ENCODE measurements at regions not wholly inside any gene's neighbourhood (a gene's known extent, or its start where the extent isn't known, plus 50 kb on each side); places are given as distances from the start of the nearest gene placed in this dataset.

DNA sequence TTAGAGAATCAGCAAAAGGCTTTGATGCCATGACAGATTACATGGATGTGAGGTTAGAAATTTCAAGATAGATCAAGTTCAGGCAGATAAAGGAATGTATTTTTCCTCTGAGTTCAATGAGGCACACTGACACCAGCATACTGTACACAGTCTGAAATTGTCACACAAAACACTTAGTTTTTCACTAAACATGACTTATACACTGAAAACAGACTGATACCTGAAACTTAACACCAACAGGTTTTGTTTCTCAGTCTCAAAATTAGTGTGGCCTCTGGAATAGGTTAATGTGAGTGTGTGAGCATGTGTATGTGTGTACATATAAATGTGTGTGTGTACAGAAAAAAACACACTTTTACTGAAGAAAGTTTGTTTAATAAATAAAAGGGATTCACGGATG, 129.9 kb upstream of the SLITRK2 start:
- DNase-seq, result no peak
- intact Hi-C loops (cut with DNase I), result no loop called here
- WGBS, 2 donors, result 63 to 75% methylated on average over 1 of the region's 1 CpG
- H3K36me3 ChIP-seq, result no peaks in the 10 kb centered on the region
- no peak for TF ChIP-seq POLR2A (IDR thresholded peaks at IDR 0.05)
- TF ChIP-seq POLR2AphosphoS5 (IDR thresholded peaks at IDR 0.05), result no peak
- TF ChIP-seq, protein P1, sequence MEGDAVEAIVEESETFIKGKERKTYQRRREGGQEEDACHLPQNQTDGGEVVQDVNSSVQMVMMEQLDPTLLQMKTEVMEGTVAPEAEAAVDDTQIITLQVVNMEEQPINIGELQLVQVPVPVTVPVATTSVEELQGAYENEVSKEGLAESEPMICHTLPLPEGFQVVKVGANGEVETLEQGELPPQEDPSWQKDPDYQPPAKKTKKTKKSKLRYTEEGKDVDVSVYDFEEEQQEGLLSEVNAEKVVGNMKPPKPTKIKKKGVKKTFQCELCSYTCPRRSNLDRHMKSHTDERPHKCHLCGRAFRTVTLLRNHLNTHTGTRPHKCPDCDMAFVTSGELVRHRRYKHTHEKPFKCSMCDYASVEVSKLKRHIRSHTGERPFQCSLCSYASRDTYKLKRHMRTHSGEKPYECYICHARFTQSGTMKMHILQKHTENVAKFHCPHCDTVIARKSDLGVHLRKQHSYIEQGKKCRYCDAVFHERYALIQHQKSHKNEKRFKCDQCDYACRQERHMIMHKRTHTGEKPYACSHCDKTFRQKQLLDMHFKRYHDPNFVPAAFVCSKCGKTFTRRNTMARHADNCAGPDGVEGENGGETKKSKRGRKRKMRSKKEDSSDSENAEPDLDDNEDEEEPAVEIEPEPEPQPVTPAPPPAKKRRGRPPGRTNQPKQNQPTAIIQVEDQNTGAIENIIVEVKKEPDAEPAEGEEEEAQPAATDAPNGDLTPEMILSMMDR (IDR thresholded peaks at IDR 0.05), result no peak
- TF ChIP-seq EP300 (IDR thresholded peaks at IDR 0.05), result no peak
- no peaks in the 10 kb centered on the region for H3K9me3 ChIP-seq
- no peaks in the 10 kb centered on the region for H3K27me3 ChIP-seq
- no peak overlapping the region for H3K4me3 ChIP-seq
- H3K4me1 ChIP-seq, result no peaks in the 10 kb centered on the region
- no peak overlapping the region for H3K27ac ChIP-seq

DNA sequence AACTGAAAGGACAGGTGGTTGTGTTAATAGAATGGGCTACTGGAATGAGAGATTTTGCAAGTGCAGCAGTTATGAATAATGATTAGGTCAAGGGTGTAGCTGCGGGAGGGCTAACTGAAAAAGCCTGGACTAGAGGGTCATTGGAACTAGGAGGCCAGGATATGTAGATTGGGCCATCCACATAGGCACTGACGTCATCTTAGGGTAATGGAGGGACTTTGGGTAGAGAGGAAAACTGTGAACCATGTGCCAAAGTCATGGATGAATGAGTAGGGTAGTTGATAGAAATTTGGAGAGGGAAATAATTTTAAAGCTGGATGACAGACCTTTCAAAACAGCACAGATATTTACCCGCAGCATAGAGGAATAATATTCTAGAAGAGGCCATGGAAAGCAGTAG, 123.6 kb upstream of the SLITRK2 start:
- intact Hi-C loops (cut with DNase I), result no loop called here
- no peaks in the 10 kb centered on the region for H3K27me3 ChIP-seq
- 82 to 90% methylated on average over 3 of the region's 3 CpGs for WGBS, 2 donors
- no peak overlapping the region for H3K27ac ChIP-seq
- no peak overlapping the region for H3K4me3 ChIP-seq
- TF ChIP-seq, protein P1 (IDR thresholded peaks at IDR 0.05), result no peak
- TF ChIP-seq POLR2A (IDR thresholded peaks at IDR 0.05) (no peak), POLR2AphosphoS5 (IDR thresholded peaks at IDR 0.05) (no peak), EP300 (IDR thresholded peaks at IDR 0.05) (no peak)
- no peak for DNase-seq
- H3K9me3 ChIP-seq, result no peaks in the 10 kb centered on the region
- H3K4me1 ChIP-seq, result no peaks in the 10 kb centered on the region
- no peaks in the 10 kb centered on the region for H3K36me3 ChIP-seq

DNA sequence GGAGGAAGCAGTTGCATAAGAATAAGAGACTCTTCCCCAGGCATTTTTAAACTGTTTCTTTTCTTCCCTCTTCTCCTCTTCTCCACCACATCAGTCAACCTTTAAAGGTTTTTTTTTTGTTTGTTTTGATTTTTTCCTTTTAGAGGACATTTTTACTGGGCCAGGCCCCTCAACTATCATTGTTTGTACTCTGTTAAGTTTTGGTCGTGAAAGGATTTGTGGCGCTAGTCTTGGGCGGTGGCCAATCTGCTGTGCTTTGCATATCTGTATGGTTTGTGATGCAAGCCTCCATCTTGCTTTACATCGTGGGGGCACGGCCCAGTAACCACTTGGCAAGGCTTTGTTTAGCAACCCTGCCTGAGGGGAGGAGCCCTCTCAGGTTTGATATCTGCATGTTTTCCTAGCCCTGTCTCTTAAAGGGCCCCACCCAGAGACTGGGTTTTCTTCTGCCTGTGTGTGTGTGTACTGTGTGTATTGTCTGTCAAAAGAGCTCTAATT, 101.9 kb upstream of the SLITRK2 start:
- H3K4me1 ChIP-seq, result no peaks in the 10 kb centered on the region
- no peak for DNase-seq
- 70 to 80% methylated on average over 5 of the region's 5 CpGs for WGBS, 2 donors
- no peaks in the 10 kb centered on the region for H3K36me3 ChIP-seq
- intact Hi-C loops (cut with DNase I), result no loop called here
- TF ChIP-seq, protein P1 (IDR thresholded peaks at IDR 0.05), result no peak
- TF ChIP-seq POLR2AphosphoS5 (IDR thresholded peaks at IDR 0.05) (no peak), EP300 (IDR thresholded peaks at IDR 0.05) (no peak), POLR2A (IDR thresholded peaks at IDR 0.05) (no peak)
- H3K4me3 ChIP-seq, result no peak overlapping the region
- no peaks in the 10 kb centered on the region for H3K27me3 ChIP-seq
- H3K27ac ChIP-seq, result no peak overlapping the region
- H3K9me3 ChIP-seq, result no peaks in the 10 kb centered on the region

DNA sequence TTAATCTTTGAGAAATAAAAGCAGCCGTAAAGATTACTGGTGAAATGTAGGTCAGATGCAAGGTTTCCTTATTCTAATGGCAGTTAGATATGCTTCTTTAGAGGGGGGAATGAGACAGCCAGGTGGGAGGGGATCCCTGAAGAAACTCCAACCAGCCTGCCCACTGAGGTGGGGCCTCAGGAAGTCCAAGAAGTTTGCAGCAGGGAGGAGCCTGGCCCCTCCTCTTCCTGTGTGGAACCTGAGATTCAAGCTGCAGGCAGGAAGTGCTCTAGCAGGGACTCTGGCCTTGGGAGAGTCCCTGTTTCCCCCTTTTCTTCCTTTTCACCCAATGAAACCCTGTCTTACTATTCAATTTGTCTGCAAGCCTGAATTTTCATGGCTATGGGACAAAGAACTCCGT, 101.4 kb upstream of the SLITRK2 start:
- Histone ChIP-seq H3K27ac (no peak overlapping the region), H3K36me3 (no peaks in the 10 kb centered on the region), H3K27me3 (no peaks in the 10 kb centered on the region), H3K4me3 (no peak overlapping the region), H3K9me3 (no peaks in the 10 kb centered on the region), H3K4me1 (no peaks in the 10 kb centered on the region)
- TF ChIP-seq POLR2A (IDR thresholded peaks at IDR 0.05), result no peak
- TF ChIP-seq, protein P1 (IDR thresholded peaks at IDR 0.05), result no peak
- TF ChIP-seq EP300 (IDR thresholded peaks at IDR 0.05), result no peak
- no peak for TF ChIP-seq POLR2AphosphoS5 (IDR thresholded peaks at IDR 0.05)
- intact Hi-C loops (cut with DNase I), result no loop called here
- 84 to 94% methylated on average over 2 of the region's 2 CpGs for whole genome bisulfite sequencing, 2 donors
- no peak for DNase-seq

DNA sequence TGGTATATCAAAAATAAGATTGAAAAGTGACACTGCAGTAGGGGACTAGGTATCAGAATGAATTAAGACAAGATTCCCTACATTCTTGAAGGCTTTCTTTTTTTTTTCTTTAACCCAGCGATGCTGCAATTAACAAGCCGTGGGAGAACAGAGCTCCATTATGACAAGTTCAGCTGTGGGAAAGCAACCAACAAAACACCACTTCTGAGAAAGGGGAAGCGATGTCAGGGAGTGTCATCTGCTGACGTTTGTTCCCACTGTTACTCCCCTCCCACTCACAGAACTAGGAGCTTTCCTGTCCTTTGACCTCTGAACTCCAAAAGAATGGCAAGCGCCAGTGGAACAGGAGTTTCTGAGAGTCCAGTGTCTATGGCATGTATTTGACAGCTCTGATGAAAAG, 90.2 kb upstream of the SLITRK2 start:
- H3K4me1 ChIP-seq, result no peaks in the 10 kb centered on the region
- TF ChIP-seq POLR2A (IDR thresholded peaks at IDR 0.05), result no peak
- TF ChIP-seq POLR2AphosphoS5 (IDR thresholded peaks at IDR 0.05), result no peak
- TF ChIP-seq, protein P1 (IDR thresholded peaks at IDR 0.05), result no peak
- TF ChIP-seq EP300 (IDR thresholded peaks at IDR 0.05), result no peak
- H3K9me3 ChIP-seq, result no peaks in the 10 kb centered on the region
- H3K36me3 ChIP-seq, result no peaks in the 10 kb centered on the region
- intact Hi-C loops (cut with DNase I), result no loop called here
- H3K27me3 ChIP-seq, result no peaks in the 10 kb centered on the region
- no peak overlapping the region for H3K27ac ChIP-seq
- no peak for DNase-seq
- H3K4me3 ChIP-seq, result no peak overlapping the region
- WGBS, 2 donors, result 45 to 50% methylated on average over 5 of the region's 5 CpGs
